ENCODE measurements at regions not wholly inside any gene's neighbourhood (a gene's known extent, or its start where the extent isn't known, plus 50 kb on each side); places are given as distances from the start of the nearest gene placed in this dataset.

- DNase-seq = no peak
- Histone ChIP-seq H3K27ac (no peak overlapping the region), H3K9me3 (no peaks in the 10 kb centered on the region), H3K27me3 (no peaks in the 10 kb centered on the region), H3K4me3 (no peak overlapping the region), H3K36me3 (no peaks in the 10 kb centered on the region), H3K4me1 (no peaks in the 10 kb centered on the region), H3K9ac (ENCODE audit: low read depth in 2 of 2, low read length in 2 of 2) (no peak overlapping the region)
- intact Hi-C loops (cut with DNase I) = no loop called here
- TF ChIP-seq, protein P1, sequence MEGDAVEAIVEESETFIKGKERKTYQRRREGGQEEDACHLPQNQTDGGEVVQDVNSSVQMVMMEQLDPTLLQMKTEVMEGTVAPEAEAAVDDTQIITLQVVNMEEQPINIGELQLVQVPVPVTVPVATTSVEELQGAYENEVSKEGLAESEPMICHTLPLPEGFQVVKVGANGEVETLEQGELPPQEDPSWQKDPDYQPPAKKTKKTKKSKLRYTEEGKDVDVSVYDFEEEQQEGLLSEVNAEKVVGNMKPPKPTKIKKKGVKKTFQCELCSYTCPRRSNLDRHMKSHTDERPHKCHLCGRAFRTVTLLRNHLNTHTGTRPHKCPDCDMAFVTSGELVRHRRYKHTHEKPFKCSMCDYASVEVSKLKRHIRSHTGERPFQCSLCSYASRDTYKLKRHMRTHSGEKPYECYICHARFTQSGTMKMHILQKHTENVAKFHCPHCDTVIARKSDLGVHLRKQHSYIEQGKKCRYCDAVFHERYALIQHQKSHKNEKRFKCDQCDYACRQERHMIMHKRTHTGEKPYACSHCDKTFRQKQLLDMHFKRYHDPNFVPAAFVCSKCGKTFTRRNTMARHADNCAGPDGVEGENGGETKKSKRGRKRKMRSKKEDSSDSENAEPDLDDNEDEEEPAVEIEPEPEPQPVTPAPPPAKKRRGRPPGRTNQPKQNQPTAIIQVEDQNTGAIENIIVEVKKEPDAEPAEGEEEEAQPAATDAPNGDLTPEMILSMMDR (IDR thresholded peaks at IDR 0.05) = no peak
Measured at GRCh38 chr3:191148131-191148530, 50.9 kb upstream of the OSTN start.

DNA sequence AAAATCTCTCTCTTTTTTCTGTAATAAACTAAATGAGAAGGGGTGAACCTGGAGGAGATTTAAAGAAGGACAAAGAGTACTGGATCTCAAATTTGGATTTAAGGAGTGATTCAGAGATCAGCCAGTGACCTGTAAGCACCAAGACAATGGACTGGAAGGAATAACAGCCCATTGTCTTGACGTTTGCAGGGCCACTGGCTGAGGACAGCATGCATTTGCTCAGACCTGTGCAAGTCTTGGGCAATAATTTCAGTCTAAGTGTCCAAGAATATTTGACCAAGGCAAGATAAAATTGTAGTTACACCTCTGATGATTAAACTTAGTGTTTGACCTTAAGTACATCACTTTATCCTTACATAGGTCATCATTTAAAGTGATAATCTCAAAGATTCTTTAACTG lies 55.8 kb upstream of the OSTN start:
- Histone ChIP-seq H3K27me3 (no peaks in the 10 kb centered on the region), H3K27ac (no peak overlapping the region), H3K36me3 (no peaks in the 10 kb centered on the region), H3K4me1 (no peaks in the 10 kb centered on the region), H3K4me3 (no peak overlapping the region), H3K9ac (ENCODE audit: low read depth in 2 of 2, low read length in 2 of 2) (no peak overlapping the region), H3K9me3 (no peaks in the 10 kb centered on the region)
- TF ChIP-seq, protein P1 (IDR thresholded peaks at IDR 0.05) = no peak
- intact Hi-C loops (cut with DNase I) = no loop called here
- no peak for DNase-seq

- Histone ChIP-seq H3K27ac (no peak overlapping the region), H3K4me1 (no peaks in the 10 kb centered on the region), H3K9me3 (no peaks in the 10 kb centered on the region), H3K9ac (ENCODE audit: low read depth in 2 of 2, low read length in 2 of 2) (no peak overlapping the region), H3K36me3 (no peaks in the 10 kb centered on the region), H3K4me3 (no peak overlapping the region), H3K27me3 (no peaks in the 10 kb centered on the region)
- intact Hi-C loops (cut with DNase I) = no loop called here
- no peak for DNase-seq
- TF ChIP-seq, protein P1 (IDR thresholded peaks at IDR 0.05) = no peak
Measured at GRCh38 chr3:191141728-191142127, 57.3 kb upstream of the OSTN start.

GRCh38 chr3:191139736-191140135 lies 59.3 kb upstream of the OSTN start:
- H3K4me3 ChIP-seq = no peak overlapping the region
- H3K36me3 ChIP-seq = no peaks in the 10 kb centered on the region
- no peaks in the 10 kb centered on the region for H3K27me3 ChIP-seq
- no peak overlapping the region for H3K9ac ChIP-seq (ENCODE audit: low read depth in 2 of 2, low read length in 2 of 2)
- no peak for DNase-seq
- intact Hi-C loops (cut with DNase I) = no loop called here
- H3K9me3 ChIP-seq = no peaks in the 10 kb centered on the region
- TF ChIP-seq, protein P1 (IDR thresholded peaks at IDR 0.05) = no peak
- no peaks in the 10 kb centered on the region for H3K4me1 ChIP-seq
- no peak overlapping the region for H3K27ac ChIP-seq

GRCh38 chr3:191138937-191139336 lies 60.1 kb upstream of the OSTN start:
- TF ChIP-seq, protein P1 (IDR thresholded peaks at IDR 0.05) = no peak
- no peaks in the 10 kb centered on the region for H3K4me1 ChIP-seq
- no peak overlapping the region for H3K9ac ChIP-seq (ENCODE audit: low read depth in 2 of 2, low read length in 2 of 2)
- H3K36me3 ChIP-seq = no peaks in the 10 kb centered on the region
- no peak for DNase-seq
- no peaks in the 10 kb centered on the region for H3K9me3 ChIP-seq
- H3K27ac ChIP-seq = no peak overlapping the region
- no peak overlapping the region for H3K4me3 ChIP-seq
- intact Hi-C loops (cut with DNase I) = no loop called here
- no peaks in the 10 kb centered on the region for H3K27me3 ChIP-seq

DNA sequence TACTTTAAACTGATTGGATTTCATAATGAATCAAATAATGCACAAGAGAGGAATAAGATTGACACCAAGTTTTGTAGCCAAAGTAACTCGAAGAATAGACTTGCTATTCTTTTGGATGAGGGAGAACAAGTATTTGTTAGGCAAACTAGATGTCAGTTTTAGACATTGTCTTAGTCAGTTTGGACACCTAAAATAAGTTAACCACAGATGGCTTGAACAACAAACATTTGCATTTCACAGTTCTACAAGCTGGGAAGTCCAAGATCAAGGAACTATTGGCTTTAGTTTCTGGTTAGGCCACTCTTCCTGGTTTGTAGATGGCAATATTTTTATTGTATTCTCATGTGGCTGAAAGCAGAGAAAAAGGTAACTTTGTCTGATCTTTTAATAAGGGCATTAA lies 61.3 kb upstream of the OSTN start:
- TF ChIP-seq, protein P1 (IDR thresholded peaks at IDR 0.05) = no peak
- Histone ChIP-seq H3K4me3 (no peak overlapping the region), H3K9me3 (no peaks in the 10 kb centered on the region), H3K27me3 (no peaks in the 10 kb centered on the region), H3K27ac (no peak overlapping the region), H3K36me3 (no peaks in the 10 kb centered on the region), H3K9ac (ENCODE audit: low read depth in 2 of 2, low read length in 2 of 2) (no peak overlapping the region), H3K4me1 (no peaks in the 10 kb centered on the region)
- DNase-seq = no peak
- intact Hi-C loops (cut with DNase I) = no loop called here

All from colonic mucosa (tissue), 4 donors.